Calu3 (cell line): ENCODE measurements at regions not wholly inside any gene's neighbourhood (a gene's known extent, or its start where the extent isn't known, plus 50 kb on each side); places are given as distances from the start of the nearest gene placed in this dataset.

Experiments used
- BruUV-seq: library from RNA; stranded (reverse); fragments of 400-500 nt; replicated peaks from 2 replicates; lab custom pipeline; 2021; lab: Mats Ljungman, UMichigan
- CTCF ChIA-PET: fragments of 300-600 bp; sonication (Branson Sonifier 250); formaldehyde crosslinking; loops from one replicate; lab custom pipeline; 2022; ENCODE audit warnings: antibody characterized with exemption; lab: Charles Lee
- DNase-seq: peaks from one replicate; pipeline ENCODE4 v3.0.0; 2022
- H3K27ac Mint-ChIP-seq: one replicate; pipeline ENCODE4 v1.8.0; 2022; ENCODE audit warnings: mixed read lengths; ENCODE audit not compliant: unreplicated experiment
- H3K27me3 Mint-ChIP-seq: one replicate; pipeline ENCODE4 v1.8.0; 2022; ENCODE audit warnings: mixed read lengths; ENCODE audit not compliant: unreplicated experiment
- H3K36me3 Mint-ChIP-seq: one replicate; pipeline ENCODE4 v1.8.0; 2022; ENCODE audit warnings: mild to moderate bottlenecking, moderate library complexity, mixed read lengths; ENCODE audit not compliant: insufficient read depth, unreplicated experiment
- H3K4me1 Mint-ChIP-seq: one replicate; pipeline ENCODE4 v1.8.0; 2022; ENCODE audit warnings: mild to moderate bottlenecking, low read depth, mixed read lengths; ENCODE audit not compliant: unreplicated experiment
- H3K4me3 Mint-ChIP-seq: one replicate; pipeline ENCODE4 v1.8.0; 2022; ENCODE audit warnings: mild to moderate bottlenecking, low read depth, moderate library complexity, mixed read lengths; ENCODE audit not compliant: unreplicated experiment
- H3K9me3 Mint-ChIP-seq: one replicate; pipeline ENCODE4 v1.8.0; 2022; ENCODE audit warnings: low read depth, mixed read lengths; ENCODE audit not compliant: unreplicated experiment
- intact Hi-C: fragments of 100-400 bp; cut with micrococcal nuclease; formaldehyde crosslinking; loops from one replicate; pipeline ENCODE4 v1.10.0; 2022; ENCODE audit not compliant: unreplicated experiment
- TF ChIP-seq, protein P1 (sequence below): fragments of 200-600 bp; IDR thresholded peaks from one replicate; pipeline ENCODE4 v1.8.0; 2022; ENCODE audit warnings: antibody characterized with exemption; ENCODE audit not compliant: unreplicated experiment

DNA sequence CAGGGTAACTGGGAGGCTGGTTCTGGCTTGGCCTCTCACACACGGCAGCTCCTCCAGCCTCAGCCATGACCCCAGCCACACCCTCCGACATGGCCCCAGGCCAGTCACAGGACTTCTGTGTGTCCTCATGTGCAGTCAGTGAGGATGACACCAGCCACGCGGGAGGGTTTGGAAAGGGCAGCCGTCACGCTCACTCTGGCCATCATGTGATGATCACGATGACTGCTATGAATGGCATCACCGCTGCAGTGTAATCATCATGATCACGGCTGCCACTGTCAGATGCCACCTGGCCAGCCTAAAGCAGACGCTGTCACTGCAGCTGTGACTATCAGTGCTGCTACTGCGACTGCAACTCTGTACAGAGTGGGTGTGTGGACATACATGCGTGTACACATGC lies 640.9 kb downstream of the BRD1 start:
- no peak overlapping the region for H3K4me3 Mint-ChIP-seq
- H3K27ac Mint-ChIP-seq, result no peak overlapping the region
- no peaks in the 10 kb centered on the region for H3K4me1 Mint-ChIP-seq
- intact Hi-C loops, result no loop called here
- TF ChIP-seq, protein P1, sequence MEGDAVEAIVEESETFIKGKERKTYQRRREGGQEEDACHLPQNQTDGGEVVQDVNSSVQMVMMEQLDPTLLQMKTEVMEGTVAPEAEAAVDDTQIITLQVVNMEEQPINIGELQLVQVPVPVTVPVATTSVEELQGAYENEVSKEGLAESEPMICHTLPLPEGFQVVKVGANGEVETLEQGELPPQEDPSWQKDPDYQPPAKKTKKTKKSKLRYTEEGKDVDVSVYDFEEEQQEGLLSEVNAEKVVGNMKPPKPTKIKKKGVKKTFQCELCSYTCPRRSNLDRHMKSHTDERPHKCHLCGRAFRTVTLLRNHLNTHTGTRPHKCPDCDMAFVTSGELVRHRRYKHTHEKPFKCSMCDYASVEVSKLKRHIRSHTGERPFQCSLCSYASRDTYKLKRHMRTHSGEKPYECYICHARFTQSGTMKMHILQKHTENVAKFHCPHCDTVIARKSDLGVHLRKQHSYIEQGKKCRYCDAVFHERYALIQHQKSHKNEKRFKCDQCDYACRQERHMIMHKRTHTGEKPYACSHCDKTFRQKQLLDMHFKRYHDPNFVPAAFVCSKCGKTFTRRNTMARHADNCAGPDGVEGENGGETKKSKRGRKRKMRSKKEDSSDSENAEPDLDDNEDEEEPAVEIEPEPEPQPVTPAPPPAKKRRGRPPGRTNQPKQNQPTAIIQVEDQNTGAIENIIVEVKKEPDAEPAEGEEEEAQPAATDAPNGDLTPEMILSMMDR, result no peak
- no peaks in the 10 kb centered on the region for H3K27me3 Mint-ChIP-seq
- no peak for DNase-seq
- no TSS peak for BruUV-seq
- no peaks in the 10 kb centered on the region for H3K36me3 Mint-ChIP-seq
- CTCF ChIA-PET, result no interaction called here
- peaks cover 23% of the 10 kb centered on the region for H3K9me3 Mint-ChIP-seq

DNA sequence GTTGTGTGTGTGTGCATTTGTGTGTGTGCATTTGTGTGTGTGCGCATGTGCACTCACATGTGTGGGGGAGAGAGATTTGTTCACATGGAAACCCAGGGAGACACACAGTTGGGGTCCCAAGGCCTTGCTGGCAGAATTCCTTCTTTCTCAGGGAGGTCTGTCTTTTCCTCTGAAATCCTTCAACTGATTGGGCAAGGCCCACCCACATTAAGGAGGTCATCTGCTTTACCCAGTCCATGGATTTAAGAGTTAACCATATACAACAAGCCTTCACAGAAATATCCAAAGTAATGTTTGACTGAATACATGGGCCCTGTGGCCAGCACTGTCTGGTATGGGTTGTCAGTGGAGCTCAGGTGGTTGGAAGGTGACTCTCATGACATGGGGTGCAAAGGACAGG lies 641.4 kb downstream of the BRD1 start:
- TF ChIP-seq, protein P1, result no peak
- no peak for DNase-seq
- intact Hi-C loops, result no loop called here
- BruUV-seq, result no TSS peak
- Mint-ChIP-seq H3K9me3 (peaks cover 23% of the 10 kb centered on the region), H3K4me1 (no peaks in the 10 kb centered on the region), H3K27me3 (no peaks in the 10 kb centered on the region), H3K36me3 (no peaks in the 10 kb centered on the region), H3K4me3 (no peak overlapping the region), H3K27ac (no peak overlapping the region)
- CTCF ChIA-PET, result no interaction called here

DNA sequence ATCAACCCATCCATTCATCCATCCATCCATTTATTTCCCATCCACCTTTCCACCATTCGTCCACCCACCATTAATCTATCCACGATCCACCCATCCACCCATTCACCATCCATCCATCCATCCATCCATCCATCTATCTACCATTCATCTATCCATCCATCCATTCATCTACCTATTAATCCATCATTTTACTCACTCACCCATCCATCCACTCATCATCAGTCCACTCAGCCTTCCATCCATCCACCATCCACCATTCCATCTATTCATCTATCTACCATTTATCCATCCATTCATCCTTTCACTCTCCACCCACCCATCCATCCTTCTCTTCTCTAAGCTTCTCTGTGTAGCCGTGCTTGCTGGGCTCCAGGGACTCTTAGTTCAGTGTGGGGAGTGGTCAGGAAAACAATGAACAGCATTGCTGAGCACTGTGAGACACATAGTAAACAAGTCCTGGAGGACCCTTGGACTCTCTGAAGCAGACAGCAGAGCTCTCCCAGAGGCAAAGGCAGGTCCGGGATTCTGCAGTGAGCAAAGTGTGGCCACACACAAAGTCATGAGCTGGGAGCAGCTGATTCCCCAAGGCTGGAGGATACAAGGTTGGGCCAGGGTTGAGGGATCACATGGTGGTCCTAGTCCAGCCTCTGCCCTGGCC lies 642.2 kb downstream of the BRD1 start:
- CTCF ChIA-PET, result no interaction called here
- Mint-ChIP-seq H3K36me3 (no peaks in the 10 kb centered on the region), H3K9me3 (peaks cover 24% of the 10 kb centered on the region), H3K27me3 (no peaks in the 10 kb centered on the region), H3K27ac (no peak overlapping the region), H3K4me1 (no peaks in the 10 kb centered on the region), H3K4me3 (no peak overlapping the region)
- DNase-seq, result no peak
- intact Hi-C loops, result no loop called here
- TF ChIP-seq, protein P1, result no peak
- BruUV-seq, result no TSS peak

DNA sequence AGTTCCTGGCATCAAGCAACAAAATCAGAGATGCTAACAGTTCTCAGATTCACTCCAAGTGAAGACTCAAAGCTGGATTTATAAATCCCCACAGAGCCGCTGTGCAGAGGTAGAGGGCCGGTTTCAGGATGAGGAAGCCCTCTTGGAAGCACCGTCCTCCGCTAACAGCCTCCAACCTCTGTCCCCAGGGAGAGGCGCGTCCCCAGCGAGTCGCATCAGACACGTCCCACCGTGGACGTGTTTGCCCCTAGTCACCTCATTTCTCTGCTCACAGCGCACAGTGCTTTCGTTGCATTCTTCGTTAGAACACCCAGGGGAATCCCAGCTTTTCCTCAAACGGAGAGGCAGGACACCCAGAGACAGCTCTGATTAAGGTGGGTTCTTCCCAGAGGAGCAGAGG lies 642.9 kb downstream of the BRD1 start:
- CTCF ChIA-PET, result no interaction called here
- peaks cover 21% of the 10 kb centered on the region for H3K9me3 Mint-ChIP-seq
- H3K27ac Mint-ChIP-seq, result no peak overlapping the region
- TF ChIP-seq, protein P1, result no peak
- no peaks in the 10 kb centered on the region for H3K36me3 Mint-ChIP-seq
- no peaks in the 10 kb centered on the region for H3K4me1 Mint-ChIP-seq
- no peak for DNase-seq
- intact Hi-C loops, result no loop called here
- H3K27me3 Mint-ChIP-seq, result no peaks in the 10 kb centered on the region
- no TSS peak for BruUV-seq
- no peak overlapping the region for H3K4me3 Mint-ChIP-seq
